NT2/D1 (cell line): ENCODE measurements at regions not wholly inside any gene's neighbourhood (a gene's known extent, or its start where the extent isn't known, plus 50 kb on each side); places are given as distances from the start of the nearest gene placed in this dataset.

Source experiments
- DNase-seq: peaks from one replicate; pipeline ENCODE4 v3.0.0-alpha.2; 2011; ENCODE audit warnings: low read depth, low spot score
- H3K27me3 ChIP-seq: 2 replicates; pipeline ENCODE4 v1.6.0; 2011; ENCODE audit warnings: mild to moderate bottlenecking; ENCODE audit not compliant: insufficient read length, insufficient read depth
- H3K36me3 ChIP-seq: 2 replicates; pipeline ENCODE4 v1.6.1; 2011; ENCODE audit warnings: mild to moderate bottlenecking, low read length, mixed read lengths; ENCODE audit not compliant: insufficient read depth, insufficient read length
- H3K4me1 ChIP-seq: 2 replicates; pipeline ENCODE4 v1.5.1; 2011; ENCODE audit not compliant: insufficient read depth, insufficient read length
- H3K4me3 ChIP-seq: 2 replicates; pipeline ENCODE4 v1.5.1; 2011; ENCODE audit warnings: low read depth; ENCODE audit not compliant: insufficient read length
- H3K9ac ChIP-seq: 2 replicates; pipeline ENCODE4 v1.6.0; 2011; ENCODE audit warnings: low read depth; ENCODE audit not compliant: insufficient read length
- H3K9me3 ChIP-seq: 2 replicates; pipeline ENCODE4 v1.5.1; 2011; ENCODE audit warnings: mild to moderate bottlenecking, low read length; ENCODE audit not compliant: insufficient read depth
- SUZ12 ChIP-seq: IDR thresholded peaks from 2 replicates; pipeline ENCODE4 v1.6.1; 2011; ENCODE audit not compliant: insufficient read length, insufficient read depth; ENCODE audit errors: extremely low read depth
- YY1 ChIP-seq: IDR thresholded peaks from 2 replicates; pipeline ENCODE4 v1.6.1; 2011; ENCODE audit not compliant: insufficient read length, insufficient read depth
- ZNF274 ChIP-seq: IDR thresholded peaks from 2 replicates; pipeline ENCODE4 v1.6.1; 2011; ENCODE audit warnings: mild to moderate bottlenecking, low read depth, low read length

- Histone ChIP-seq H3K27me3 (no peaks in the 10 kb centered on the region), H3K9me3 (no peaks in the 10 kb centered on the region), H3K36me3 (no peaks in the 10 kb centered on the region), H3K4me3 (no peak overlapping the region), H3K9ac (no peak overlapping the region), H3K4me1 (no peaks in the 10 kb centered on the region)
- no peak for DNase-seq
- no peak for TF ChIP-seq ZNF274
These were observed 557.2 kb downstream of the INHBA start for GRCh38 chr7:41145656-41146055.

- DNase-seq, result no peak
- no peak overlapping the region for H3K9ac ChIP-seq
- H3K4me1 ChIP-seq, result no peaks in the 10 kb centered on the region
- TF ChIP-seq ZNF274, result no peak
- H3K9me3 ChIP-seq, result no peaks in the 10 kb centered on the region
- no peaks in the 10 kb centered on the region for H3K27me3 ChIP-seq
- H3K4me3 ChIP-seq, result no peak overlapping the region
- H3K36me3 ChIP-seq, result no peaks in the 10 kb centered on the region
These were observed 559.9 kb downstream of the INHBA start for GRCh38 chr7:41142904-41143473.

- Histone ChIP-seq H3K4me1 (no peaks in the 10 kb centered on the region), H3K27me3 (no peaks in the 10 kb centered on the region), H3K9me3 (peaks cover 8% of the 10 kb centered on the region; the same call in 1 of the 2 replicates), H3K9ac (no peak overlapping the region), H3K4me3 (no peak overlapping the region), H3K36me3 (no peaks in the 10 kb centered on the region)
- TF ChIP-seq YY1 (no peak), SUZ12 (no peak), ZNF274 (no peak)
- no peak for DNase-seq
These were observed 563.1 kb downstream of the INHBA start for GRCh38 chr7:41139789-41140188.

- Histone ChIP-seq H3K4me3 (no peak overlapping the region), H3K36me3 (no peaks in the 10 kb centered on the region), H3K9me3 (peaks cover 8% of the 10 kb centered on the region; the same call in 1 of the 2 replicates), H3K4me1 (no peaks in the 10 kb centered on the region), H3K27me3 (no peaks in the 10 kb centered on the region), H3K9ac (no peak overlapping the region)
- no peak for DNase-seq
- TF ChIP-seq ZNF274, result no peak
- TF ChIP-seq YY1, result no peak
- no peak for TF ChIP-seq SUZ12
These were observed 566.3 kb downstream of the INHBA start for GRCh38 chr7:41136551-41136950.

GRCh38 chr7:41135511-41135910 lies 567.4 kb downstream of the INHBA start:
- DNase-seq, result no peak
- TF ChIP-seq ZNF274 (no peak), SUZ12 (no peak), YY1 (no peak)
- Histone ChIP-seq H3K36me3 (no peaks in the 10 kb centered on the region), H3K9me3 (peaks cover 8% of the 10 kb centered on the region; the same call in 1 of the 2 replicates), H3K4me3 (no peak overlapping the region), H3K27me3 (no peaks in the 10 kb centered on the region), H3K9ac (no peak overlapping the region), H3K4me1 (no peaks in the 10 kb centered on the region)

DNA sequence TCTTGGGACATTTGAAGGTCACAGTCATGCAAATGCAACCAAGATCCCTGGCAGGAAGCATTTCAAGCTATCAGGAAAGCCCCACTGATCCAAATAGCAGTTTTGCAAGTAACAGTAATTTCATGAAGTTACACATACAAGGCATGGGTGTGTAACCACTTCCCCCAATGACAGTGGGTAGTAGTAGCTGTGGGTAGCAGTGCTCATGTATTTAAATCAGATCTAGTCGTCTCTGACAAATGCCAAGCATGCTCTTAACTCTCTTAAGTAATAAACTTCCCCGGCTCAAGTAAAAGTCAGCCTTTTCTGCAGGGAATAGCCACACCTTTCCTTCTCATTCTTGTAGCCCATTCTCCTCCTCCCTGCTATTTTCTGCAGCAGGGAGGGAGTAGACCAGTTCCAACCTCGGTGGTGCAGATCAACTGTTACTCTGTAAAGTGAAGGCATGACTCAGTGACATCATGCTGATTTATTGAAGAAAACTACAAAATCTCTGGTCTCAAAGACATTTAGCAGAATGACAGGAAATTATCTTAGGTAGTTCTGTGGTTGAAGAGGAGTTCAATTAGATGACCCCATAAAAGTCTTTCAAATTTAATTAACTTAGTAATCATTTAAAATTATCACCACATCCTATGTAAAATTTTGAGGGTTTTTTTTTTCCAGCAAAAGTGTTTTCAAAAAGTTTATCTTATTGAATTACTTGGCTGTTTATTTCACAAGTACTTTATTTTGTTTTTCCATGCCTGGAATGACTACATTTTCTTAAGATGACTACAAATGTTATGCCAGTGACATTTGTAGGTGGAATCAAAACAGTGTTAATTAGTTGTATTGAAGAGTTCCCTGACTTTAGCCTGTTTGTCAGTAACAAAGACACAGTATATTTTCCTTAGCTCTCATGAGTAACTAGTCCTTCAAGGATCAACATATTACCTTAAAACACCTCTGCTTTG lies 568.3 kb downstream of the INHBA start:
- peaks cover 8% of the 10 kb centered on the region; the same call in 1 of the 2 replicates for H3K9me3 ChIP-seq
- no peak overlapping the region for H3K4me3 ChIP-seq
- H3K27me3 ChIP-seq, result no peaks in the 10 kb centered on the region
- no peak overlapping the region for H3K9ac ChIP-seq
- TF ChIP-seq SUZ12 (no peak), ZNF274 (no peak), YY1 (no peak)
- no peak for DNase-seq
- no peaks in the 10 kb centered on the region for H3K36me3 ChIP-seq
- H3K4me1 ChIP-seq, result no peaks in the 10 kb centered on the region

DNA sequence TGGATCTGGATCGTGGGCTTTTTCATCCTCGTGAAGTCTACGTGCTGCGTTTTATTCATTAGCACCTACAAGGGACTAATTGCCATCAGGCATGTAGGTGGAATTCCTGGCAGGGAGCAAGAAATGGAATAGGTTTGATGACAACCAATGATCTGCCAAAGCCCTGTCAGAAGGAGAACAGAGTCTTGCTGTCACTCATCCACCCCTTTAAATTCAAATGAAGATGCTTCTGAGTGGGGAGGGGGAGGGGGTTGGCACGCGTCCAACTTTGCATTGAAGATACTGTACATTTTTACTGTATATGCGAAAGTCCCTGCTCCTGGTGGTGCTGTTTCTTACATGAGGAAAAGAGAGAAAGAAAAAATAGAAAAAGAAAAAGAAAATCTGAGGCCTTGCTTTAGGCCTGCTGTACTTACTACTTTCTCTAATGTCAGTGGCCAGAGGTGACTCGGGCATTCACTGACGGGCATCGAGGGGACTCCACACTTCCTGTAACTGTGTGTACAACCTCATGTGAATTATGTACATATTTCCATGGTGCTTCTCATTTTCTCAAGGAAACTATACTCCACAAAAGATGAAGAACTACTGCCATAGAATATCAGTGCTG lies 569.1 kb downstream of the INHBA start:
- no peaks in the 10 kb centered on the region for H3K36me3 ChIP-seq
- peaks cover 8% of the 10 kb centered on the region; the same call in 1 of the 2 replicates for H3K9me3 ChIP-seq
- no peak overlapping the region for H3K9ac ChIP-seq
- H3K4me1 ChIP-seq, result no peaks in the 10 kb centered on the region
- TF ChIP-seq ZNF274 (no peak), SUZ12 (no peak), YY1 (no peak)
- H3K27me3 ChIP-seq, result no peaks in the 10 kb centered on the region
- H3K4me3 ChIP-seq, result no peak overlapping the region
- DNase-seq, result no peak
